ENCODE measurements at regions not wholly inside any gene's neighbourhood (a gene's known extent, or its start where the extent isn't known, plus 50 kb on each side); places are given as distances from the start of the nearest gene placed in this dataset.

DNA sequence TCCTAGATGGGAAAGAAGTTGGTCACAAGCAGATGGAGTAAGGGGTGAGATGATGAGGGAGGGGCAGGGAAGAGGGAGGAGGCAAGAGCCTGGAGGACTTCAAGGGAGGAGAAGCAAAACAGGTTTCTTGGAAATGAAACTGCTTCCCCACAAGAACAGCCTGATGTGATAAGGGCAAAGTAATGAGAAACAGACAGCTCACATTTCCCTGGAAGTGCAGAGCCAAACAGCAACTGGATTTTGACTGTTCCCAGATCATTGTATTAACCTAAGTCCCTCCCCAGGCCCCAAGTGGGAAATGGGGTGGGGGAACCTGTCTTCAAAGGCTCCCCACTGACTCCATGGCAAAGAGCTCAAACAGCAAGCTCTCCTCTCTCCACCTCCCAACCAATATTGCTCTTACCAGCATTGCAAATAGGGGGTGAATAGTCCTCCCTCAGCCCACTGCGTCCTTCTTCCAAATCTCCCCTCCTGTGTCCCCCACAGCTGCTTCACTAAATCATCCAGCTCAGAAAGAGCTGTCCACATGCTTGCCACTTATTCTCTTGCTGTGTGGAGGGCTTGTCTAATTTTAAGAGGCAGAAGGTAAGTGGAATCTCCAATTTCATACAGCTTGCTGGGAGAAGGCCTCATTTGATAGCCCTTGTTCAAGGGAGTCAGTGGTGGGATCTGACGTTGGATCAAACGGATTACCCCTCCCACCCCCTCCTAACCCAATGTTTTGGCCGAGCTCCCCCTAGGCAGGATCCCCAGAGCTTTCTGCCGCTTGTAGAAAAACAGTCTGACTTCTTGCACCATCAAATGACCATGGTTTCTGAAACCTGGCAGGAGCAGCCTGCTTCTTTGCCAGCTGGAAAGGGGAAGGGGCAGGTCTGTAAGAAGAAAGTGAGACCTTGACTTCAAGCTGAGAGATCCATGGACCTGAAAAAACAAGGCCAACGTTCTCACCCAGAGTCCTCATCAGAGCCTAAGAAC is 56.3 kb upstream of the SMIM36 start:
- Histone ChIP-seq H3K27ac (no peak overlapping the region), H3K36me3 (no peaks in the 10 kb centered on the region), H3K4me1 (replicated peaks) (peaks cover 15% of the 10 kb centered on the region), H3K27me3 (replicated peaks) (peaks cover 2% of the 10 kb centered on the region; the same call in 1 of the 2 replicates), H3K4me3 (no peak overlapping the region), H3K9me3 (replicated peaks) (0 out of 2 replicates have a peak, but pooled peaks cover 3% of the 10 kb centered on the region)
- DNase-seq (ENCODE audit: low read depth in 1 of 2, low spot score in 2 of 2), result no peak

GRCh38 chr17:55564081-55564480 is 52.8 kb upstream of the SMIM36 start:
- Histone ChIP-seq H3K27ac (no peak overlapping the region), H3K9me3 (replicated peaks) (0 out of 2 replicates have a peak, but pooled peaks cover 3% of the 10 kb centered on the region), H3K4me1 (replicated peaks) (no peaks in the 10 kb centered on the region), H3K4me3 (no peak overlapping the region), H3K36me3 (no peaks in the 10 kb centered on the region), H3K27me3 (replicated peaks) (peaks cover 5% of the 10 kb centered on the region; the same call in 1 of the 2 replicates)
- DNase-seq (ENCODE audit: low read depth in 1 of 2, low spot score in 2 of 2), result no peak

- Histone ChIP-seq H3K36me3 (no peaks in the 10 kb centered on the region), H3K27me3 (replicated peaks) (peaks cover 5% of the 10 kb centered on the region; the same call in 1 of the 2 replicates), H3K4me3 (no peak overlapping the region), H3K27ac (no peak overlapping the region), H3K4me1 (replicated peaks) (no peaks in the 10 kb centered on the region), H3K9me3 (replicated peaks) (0 out of 2 replicates have a peak, but pooled peaks cover 3% of the 10 kb centered on the region)
- no peak for DNase-seq (ENCODE audit: low read depth in 1 of 2, low spot score in 2 of 2)
These were observed 52.1 kb upstream of the SMIM36 start for GRCh38 chr17:55563363-55563762.

DNA sequence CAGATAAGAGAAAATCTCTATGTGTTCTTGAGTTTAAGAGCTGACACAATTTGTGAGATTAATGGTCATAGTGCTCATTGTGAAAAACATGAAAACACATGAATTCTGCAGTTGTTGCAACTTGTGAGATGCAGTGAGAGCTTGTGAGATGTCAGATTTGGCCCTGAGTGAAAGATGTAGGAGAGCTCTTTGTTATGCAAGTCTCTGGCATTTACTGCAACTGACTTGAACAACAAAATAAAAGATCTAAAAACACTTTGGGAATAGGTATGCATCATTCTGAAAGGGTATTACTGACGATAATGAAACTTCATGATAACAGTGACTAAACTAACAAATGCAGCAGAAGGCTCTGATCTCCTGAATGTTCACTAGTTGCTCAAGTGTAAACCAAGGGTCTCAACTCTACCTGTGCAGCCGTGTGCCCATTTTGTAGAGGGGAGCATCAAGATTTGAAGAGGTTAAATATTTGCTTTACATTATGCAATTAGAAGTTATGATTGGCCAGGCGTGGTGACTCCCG is 50.8 kb upstream of the SMIM36 start:
- Histone ChIP-seq H3K27ac (no peak overlapping the region), H3K4me3 (no peak overlapping the region), H3K27me3 (replicated peaks) (peaks cover 5% of the 10 kb centered on the region; the same call in 1 of the 2 replicates), H3K4me1 (replicated peaks) (no peaks in the 10 kb centered on the region), H3K36me3 (no peaks in the 10 kb centered on the region), H3K9me3 (replicated peaks) (0 out of 2 replicates have a peak, but pooled peaks cover 3% of the 10 kb centered on the region)
- no peak for DNase-seq (ENCODE audit: low read depth in 1 of 2, low spot score in 2 of 2)

- H3K27me3 ChIP-seq (replicated peaks), result peaks cover 5% of the 10 kb centered on the region; the same call in 1 of the 2 replicates
These were observed 50.2 kb upstream of the SMIM36 start for GRCh38 chr17:55561316-55561972.

More at GRCh38 chr17:55561316-55561972, 50.2 kb upstream of the SMIM36 start:
- Histone ChIP-seq H3K27ac (no peak overlapping the region), H3K9me3 (replicated peaks) (0 out of 2 replicates have a peak, but pooled peaks cover 3% of the 10 kb centered on the region), H3K4me1 (replicated peaks) (no peaks in the 10 kb centered on the region), H3K4me3 (no peak overlapping the region), H3K36me3 (no peaks in the 10 kb centered on the region)
- DNase-seq (ENCODE audit: low read depth in 1 of 2, low spot score in 2 of 2), result no peak

Measured in SJSA1 (cell line).